Ascending aorta (tissue), 2 donors: ENCODE measurements at regions not wholly inside any gene's neighbourhood (a gene's known extent, or its start where the extent isn't known, plus 50 kb on each side); places are given as distances from the start of the nearest gene placed in this dataset.

ENCODE experiments used
- DNase-seq, 2 donors: peaks; one replicate each; pipeline ENCODE4 v3.0.0-alpha.2; 2019; ENCODE audit warnings: low spot score in 2 of 2
- H3K27ac ChIP-seq, 2 donors: fragments of 200-600 bp; sonication (generic); one replicate each; pipeline ENCODE4 v1.5.1; 2016 to 2017; ENCODE audit warnings: mild to moderate bottlenecking in 1 of 2
- H3K27me3 ChIP-seq: fragments of 200-600 bp; sonication (generic); one replicate; pipeline ENCODE4 v1.5.1; 2017
- H3K36me3 ChIP-seq, 2 donors: fragments of 200-600 bp; sonication (generic); one replicate each; pipeline ENCODE4 v1.5.1; 2016
- H3K4me1 ChIP-seq, 2 donors: fragments of 200-600 bp; sonication (generic); one replicate each; pipeline ENCODE4 v1.5.1; 2016 to 2017; ENCODE audit warnings: mild to moderate bottlenecking in 1 of 2
- H3K4me3 ChIP-seq, 2 donors: fragments of 200-600 bp; sonication (generic); one replicate each; pipeline ENCODE4 v1.5.1; 2016 to 2017; ENCODE audit warnings: mild to moderate bottlenecking in 1 of 2
- H3K9me3 ChIP-seq, 2 donors: fragments of 200-600 bp; sonication (generic); one replicate each; pipeline ENCODE4 v1.5.1; 2016
- intact Hi-C: fragments of 100-400 bp; cut with DNase I; formaldehyde crosslinking; loops from one replicate; pipeline ENCODE4 v1.15.1; 2023
- TF ChIP-seq, protein P1 (sequence below), 3 experiments: fragments of 200-600 bp in 2 of 3; fragments of 450-650 bp in 1 of 3; sonication (generic) in 2 of 3; IDR thresholded peaks; one replicate each; pipeline ENCODE4 v1.5.1; 2016 to 2019; ENCODE audit warnings: antibody characterized with exemption in 3 of 3, mild to moderate bottlenecking in 1 of 3, moderate library complexity in 1 of 3

DNA sequence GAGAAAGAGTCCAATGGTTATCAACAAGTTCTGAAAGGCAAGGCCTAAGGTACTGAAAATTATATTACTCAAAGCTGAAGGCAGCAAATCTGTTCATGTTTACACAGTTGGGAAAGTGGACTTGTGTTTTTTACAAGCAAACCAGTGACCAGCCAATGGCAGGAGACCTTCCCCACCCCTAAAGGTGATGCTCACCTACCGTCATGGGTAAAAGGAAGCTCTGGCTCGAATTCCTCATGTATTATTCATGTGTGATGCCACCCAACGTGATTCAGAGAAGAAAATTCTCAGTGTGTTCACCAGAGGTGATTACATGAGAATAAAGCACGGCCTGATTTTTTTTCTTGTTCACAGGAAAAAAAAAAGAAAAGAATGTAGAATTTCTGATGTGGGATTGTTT is 1161.2 kb upstream of the SEL1L start:
- Histone ChIP-seq H3K27ac (no peak overlapping the region), H3K27me3 (no peaks in the 10 kb centered on the region), H3K36me3 (no peaks in the 10 kb centered on the region), H3K4me3 (no peak overlapping the region), H3K4me1 (no peaks in the 10 kb centered on the region), H3K9me3 (no peaks in the 10 kb centered on the region)
- intact Hi-C loops, result no loop called here
- DNase-seq, result no peak
- TF ChIP-seq, protein P1, sequence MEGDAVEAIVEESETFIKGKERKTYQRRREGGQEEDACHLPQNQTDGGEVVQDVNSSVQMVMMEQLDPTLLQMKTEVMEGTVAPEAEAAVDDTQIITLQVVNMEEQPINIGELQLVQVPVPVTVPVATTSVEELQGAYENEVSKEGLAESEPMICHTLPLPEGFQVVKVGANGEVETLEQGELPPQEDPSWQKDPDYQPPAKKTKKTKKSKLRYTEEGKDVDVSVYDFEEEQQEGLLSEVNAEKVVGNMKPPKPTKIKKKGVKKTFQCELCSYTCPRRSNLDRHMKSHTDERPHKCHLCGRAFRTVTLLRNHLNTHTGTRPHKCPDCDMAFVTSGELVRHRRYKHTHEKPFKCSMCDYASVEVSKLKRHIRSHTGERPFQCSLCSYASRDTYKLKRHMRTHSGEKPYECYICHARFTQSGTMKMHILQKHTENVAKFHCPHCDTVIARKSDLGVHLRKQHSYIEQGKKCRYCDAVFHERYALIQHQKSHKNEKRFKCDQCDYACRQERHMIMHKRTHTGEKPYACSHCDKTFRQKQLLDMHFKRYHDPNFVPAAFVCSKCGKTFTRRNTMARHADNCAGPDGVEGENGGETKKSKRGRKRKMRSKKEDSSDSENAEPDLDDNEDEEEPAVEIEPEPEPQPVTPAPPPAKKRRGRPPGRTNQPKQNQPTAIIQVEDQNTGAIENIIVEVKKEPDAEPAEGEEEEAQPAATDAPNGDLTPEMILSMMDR (IDR thresholded peaks at IDR 0.05), result no peak

GRCh38 chr14:82704218-82704617 is 1170.6 kb upstream of the SEL1L start:
- no peak overlapping the region for H3K4me3 ChIP-seq
- H3K4me1 ChIP-seq, result no peaks in the 10 kb centered on the region
- DNase-seq, result no peak
- H3K27me3 ChIP-seq, result no peaks in the 10 kb centered on the region
- TF ChIP-seq, protein P1 (IDR thresholded peaks at IDR 0.05), result no peak
- intact Hi-C loops, result no loop called here
- H3K27ac ChIP-seq, result no peak overlapping the region
- H3K9me3 ChIP-seq, result no peaks in the 10 kb centered on the region
- H3K36me3 ChIP-seq, result no peaks in the 10 kb centered on the region

- no peak overlapping the region for H3K4me3 ChIP-seq
- DNase-seq, result no peak
- intact Hi-C loops, result no loop called here
- no peak overlapping the region for H3K27ac ChIP-seq
- TF ChIP-seq, protein P1 (IDR thresholded peaks at IDR 0.05), result peak; percentile 10 to 75 (median 44)
- no peaks in the 10 kb centered on the region for H3K9me3 ChIP-seq
- no peaks in the 10 kb centered on the region for H3K27me3 ChIP-seq
- no peaks in the 10 kb centered on the region for H3K4me1 ChIP-seq
- no peaks in the 10 kb centered on the region for H3K36me3 ChIP-seq
These were observed 1176.7 kb upstream of the SEL1L start for GRCh38 chr14:82710267-82710841.

GRCh38 chr14:82719617-82720016 is 1186.0 kb upstream of the SEL1L start:
- Histone ChIP-seq H3K4me3 (no peak overlapping the region), H3K4me1 (no peaks in the 10 kb centered on the region), H3K36me3 (no peaks in the 10 kb centered on the region), H3K27me3 (no peaks in the 10 kb centered on the region), H3K27ac (no peak overlapping the region), H3K9me3 (no peaks in the 10 kb centered on the region)
- intact Hi-C loops, result no loop called here
- DNase-seq, result no peak
- TF ChIP-seq, protein P1 (IDR thresholded peaks at IDR 0.05), result no peak

- no peak overlapping the region for H3K4me3 ChIP-seq
- H3K4me1 ChIP-seq, result no peaks in the 10 kb centered on the region
- no peak for DNase-seq
- no peaks in the 10 kb centered on the region for H3K27me3 ChIP-seq
- no peak overlapping the region for H3K27ac ChIP-seq
- H3K36me3 ChIP-seq, result no peaks in the 10 kb centered on the region
- no peaks in the 10 kb centered on the region for H3K9me3 ChIP-seq
- intact Hi-C loops, result no loop called here
- TF ChIP-seq, protein P1 (IDR thresholded peaks at IDR 0.05), result no peak
These were observed 1186.8 kb upstream of the SEL1L start for GRCh38 chr14:82720431-82720830.

DNA sequence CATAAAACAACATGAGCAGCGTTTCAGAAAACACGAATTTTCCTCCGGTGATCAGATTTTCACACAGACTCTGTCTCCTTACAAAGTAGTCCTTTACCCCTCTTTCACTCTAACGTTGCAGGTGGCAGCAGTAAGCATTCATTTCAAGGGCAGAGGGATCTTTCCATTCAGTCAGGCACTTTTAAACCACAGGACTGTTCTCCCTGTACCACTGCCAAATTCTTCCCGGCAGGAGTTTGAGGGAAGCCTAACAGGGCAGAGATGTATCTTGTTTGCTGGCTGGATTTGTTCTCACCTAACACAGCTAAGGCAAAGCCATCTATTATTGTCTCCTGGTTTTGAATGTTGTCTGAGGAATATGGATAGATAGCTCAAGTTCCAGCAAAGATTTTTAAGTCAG is 1187.3 kb upstream of the SEL1L start:
- TF ChIP-seq, protein P1 (IDR thresholded peaks at IDR 0.05), result no peak
- Histone ChIP-seq H3K27ac (no peak overlapping the region), H3K9me3 (no peaks in the 10 kb centered on the region), H3K27me3 (no peaks in the 10 kb centered on the region), H3K4me1 (no peaks in the 10 kb centered on the region), H3K36me3 (no peaks in the 10 kb centered on the region), H3K4me3 (no peak overlapping the region)
- DNase-seq, result no peak
- intact Hi-C loops, result no loop called here
